ENCODE measurements at regions not wholly inside any gene's neighbourhood (a gene's known extent, or its start where the extent isn't known, plus 50 kb on each side); places are given as distances from the start of the nearest gene placed in this dataset.

DNA sequence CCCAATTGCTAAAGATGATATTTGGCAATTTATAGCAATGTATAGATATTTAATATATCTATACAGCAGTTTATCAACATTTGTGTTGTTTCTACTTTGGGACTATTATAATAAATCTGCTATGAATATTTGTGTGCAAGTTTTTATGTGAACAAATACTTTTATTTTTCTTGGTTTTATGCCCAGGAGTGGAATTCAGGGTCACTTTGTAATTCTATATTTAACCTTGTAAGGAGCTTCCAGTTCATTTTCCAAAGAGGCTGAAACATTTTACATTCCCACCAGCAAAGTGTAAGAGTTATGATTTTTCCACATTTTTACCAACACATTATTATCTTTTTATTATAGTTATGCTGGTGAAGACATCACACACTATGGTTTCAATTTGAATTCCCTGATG is 801.3 kb downstream of the PCDH18 start:
- no peak for TF ChIP-seq POLR2A (IDR thresholded peaks at IDR 0.05; ENCODE audit: low read length)
- TF ChIP-seq GATA1 (IDR thresholded peaks at IDR 0.05; ENCODE audit: low read depth, low read length): no peak

All from erythroblast (primary cell).